MM.1S (cell line): ENCODE measurements at regions not wholly inside any gene's neighbourhood (a gene's known extent, or its start where the extent isn't known, plus 50 kb on each side); places are given as distances from the start of the nearest gene placed in this dataset.

Experiments
- DNase-seq: peaks from one replicate; pipeline ENCODE4 v3.0.0-alpha.2; 2015
- H2AFZ ChIP-seq: fragments of 300-600 bp; sonication (generic); 2 replicates; pipeline ENCODE4 v1.6.0; 2016; ENCODE audit warnings: antibody characterized with exemption, low read length
- H3F3A ChIP-seq: fragments of 300-600 bp; sonication (generic); 2 replicates; pipeline ENCODE4 v1.6.1; 2016; ENCODE audit warnings: mild to moderate bottlenecking, antibody characterized with exemption, low read length, moderate library complexity, mixed read lengths; ENCODE audit not compliant: insufficient read depth
- H3K27ac ChIP-seq: fragments of 300-600 bp; sonication (generic); 2 replicates; pipeline ENCODE4 v1.5.1; 2016; ENCODE audit warnings: mild to moderate bottlenecking, low read length
- H3K27me3 ChIP-seq: fragments of 300-600 bp; sonication (generic); replicated peaks from 2 replicates; pipeline ENCODE4 v1.6.0; 2016; ENCODE audit warnings: low read length; ENCODE audit not compliant: insufficient read depth
- H3K36me3 ChIP-seq: fragments of 300-600 bp; sonication (generic); replicated peaks from 2 replicates; pipeline ENCODE4 v1.6.1; 2016; ENCODE audit warnings: mild to moderate bottlenecking, low read length, mixed read lengths; ENCODE audit not compliant: insufficient read depth
- H3K4me1 ChIP-seq: fragments of 300-600 bp; sonication (generic); 2 replicates; pipeline ENCODE4 v1.6.1; 2016; ENCODE audit warnings: low read length, mixed read lengths
- H3K4me2 ChIP-seq: fragments of 300-600 bp; sonication (generic); 2 replicates; pipeline ENCODE4 v1.6.0; 2016; ENCODE audit warnings: low read depth, low read length
- H3K4me3 ChIP-seq: fragments of 300-600 bp; sonication (generic); 2 replicates; pipeline ENCODE4 v1.5.1; 2016; ENCODE audit warnings: low read length, mixed read lengths
- H3K79me2 ChIP-seq: fragments of 300-600 bp; sonication (generic); 2 replicates; pipeline ENCODE4 v1.6.1; 2016; ENCODE audit warnings: mixed run types, low read length, mixed read lengths
- H3K9ac ChIP-seq: fragments of 300-600 bp; sonication (generic); 2 replicates; pipeline ENCODE4 v1.6.1; 2016; ENCODE audit warnings: low read length, mixed read lengths
- H3K9me2 ChIP-seq: fragments of 300-600 bp; sonication (generic); replicated peaks from 2 replicates; pipeline ENCODE4 v1.6.1; 2016; ENCODE audit warnings: mild to moderate bottlenecking, low read length, mixed read lengths; ENCODE audit not compliant: insufficient read depth
- H3K9me3 ChIP-seq: fragments of 300-600 bp; sonication (generic); replicated peaks from 2 replicates; pipeline ENCODE4 v1.6.1; 2016; ENCODE audit warnings: mild to moderate bottlenecking, low read length, mixed read lengths; ENCODE audit not compliant: insufficient read depth
- H4K20me1 ChIP-seq: fragments of 300-600 bp; sonication (generic); 2 replicates; pipeline ENCODE4 v1.6.1; 2016; ENCODE audit warnings: mild to moderate bottlenecking, low read length, moderate library complexity, mixed read lengths; ENCODE audit not compliant: insufficient read depth
- EZH2 ChIP-seq: fragments of 300-600 bp; sonication (generic); optimal IDR thresholded peaks from 2 replicates; pipeline ENCODE3; 2017; ENCODE audit warnings: low read depth, mild to moderate bottlenecking, antibody characterized with exemption, low read length, mixed read lengths
- EZH2phosphoT487 ChIP-seq: fragments of 300-600 bp; sonication (generic); IDR thresholded peaks from 2 replicates; pipeline ENCODE4 v1.6.1; 2018; ENCODE audit warnings: antibody characterized with exemption, low read length
- TF ChIP-seq, protein P1 (sequence below): fragments of 300-600 bp; sonication (generic); IDR thresholded peaks from 2 replicates; pipeline ENCODE4 v1.5.1; 2016; ENCODE audit warnings: antibody characterized with exemption, low read length, mixed read lengths

- H3K9ac ChIP-seq, result no peak overlapping the region
- no peak overlapping the region for H3K27ac ChIP-seq
- H3K27me3 ChIP-seq, result no peaks in the 10 kb centered on the region
- no peaks in the 10 kb centered on the region for H3K9me2 ChIP-seq
- no peak overlapping the region for H2AFZ ChIP-seq
- no peaks in the 10 kb centered on the region for H3K79me2 ChIP-seq
- TF ChIP-seq EZH2phosphoT487 (no peak), EZH2 (no peak)
- TF ChIP-seq, protein P1, sequence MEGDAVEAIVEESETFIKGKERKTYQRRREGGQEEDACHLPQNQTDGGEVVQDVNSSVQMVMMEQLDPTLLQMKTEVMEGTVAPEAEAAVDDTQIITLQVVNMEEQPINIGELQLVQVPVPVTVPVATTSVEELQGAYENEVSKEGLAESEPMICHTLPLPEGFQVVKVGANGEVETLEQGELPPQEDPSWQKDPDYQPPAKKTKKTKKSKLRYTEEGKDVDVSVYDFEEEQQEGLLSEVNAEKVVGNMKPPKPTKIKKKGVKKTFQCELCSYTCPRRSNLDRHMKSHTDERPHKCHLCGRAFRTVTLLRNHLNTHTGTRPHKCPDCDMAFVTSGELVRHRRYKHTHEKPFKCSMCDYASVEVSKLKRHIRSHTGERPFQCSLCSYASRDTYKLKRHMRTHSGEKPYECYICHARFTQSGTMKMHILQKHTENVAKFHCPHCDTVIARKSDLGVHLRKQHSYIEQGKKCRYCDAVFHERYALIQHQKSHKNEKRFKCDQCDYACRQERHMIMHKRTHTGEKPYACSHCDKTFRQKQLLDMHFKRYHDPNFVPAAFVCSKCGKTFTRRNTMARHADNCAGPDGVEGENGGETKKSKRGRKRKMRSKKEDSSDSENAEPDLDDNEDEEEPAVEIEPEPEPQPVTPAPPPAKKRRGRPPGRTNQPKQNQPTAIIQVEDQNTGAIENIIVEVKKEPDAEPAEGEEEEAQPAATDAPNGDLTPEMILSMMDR, result no peak
- peaks cover 13% of the 10 kb centered on the region for H3K4me1 ChIP-seq
- DNase-seq, result no peak
- H4K20me1 ChIP-seq, result no peaks in the 10 kb centered on the region
- no peak overlapping the region for H3K4me2 ChIP-seq
- no peaks in the 10 kb centered on the region for H3F3A ChIP-seq
- H3K4me3 ChIP-seq, result no peak overlapping the region
- no peaks in the 10 kb centered on the region for H3K36me3 ChIP-seq
- no peaks in the 10 kb centered on the region for H3K9me3 ChIP-seq
These were observed 981.8 kb downstream of the TBC1D32 start for GRCh38 chr6:120352491-120352890.

- no peaks in the 10 kb centered on the region for H3F3A ChIP-seq
- H2AFZ ChIP-seq, result no peak overlapping the region
- TF ChIP-seq, protein P1, result no peak
- TF ChIP-seq EZH2, result no peak
- no peak for TF ChIP-seq EZH2phosphoT487
- H3K36me3 ChIP-seq, result no peaks in the 10 kb centered on the region
- no peaks in the 10 kb centered on the region for H3K79me2 ChIP-seq
- H3K27ac ChIP-seq, result no peak overlapping the region
- H3K4me2 ChIP-seq, result no peak overlapping the region
- no peak overlapping the region for H3K9ac ChIP-seq
- no peak for DNase-seq
- no peaks in the 10 kb centered on the region for H3K9me3 ChIP-seq
- H4K20me1 ChIP-seq, result no peaks in the 10 kb centered on the region
- no peaks in the 10 kb centered on the region for H3K9me2 ChIP-seq
- no peaks in the 10 kb centered on the region for H3K27me3 ChIP-seq
- H3K4me3 ChIP-seq, result no peak overlapping the region
- 0 out of 2 replicates have a peak, but pooled peaks cover under 1% of the 10 kb centered on the region for H3K4me1 ChIP-seq
These were observed 985.4 kb downstream of the TBC1D32 start for GRCh38 chr6:120348926-120349325.

DNA sequence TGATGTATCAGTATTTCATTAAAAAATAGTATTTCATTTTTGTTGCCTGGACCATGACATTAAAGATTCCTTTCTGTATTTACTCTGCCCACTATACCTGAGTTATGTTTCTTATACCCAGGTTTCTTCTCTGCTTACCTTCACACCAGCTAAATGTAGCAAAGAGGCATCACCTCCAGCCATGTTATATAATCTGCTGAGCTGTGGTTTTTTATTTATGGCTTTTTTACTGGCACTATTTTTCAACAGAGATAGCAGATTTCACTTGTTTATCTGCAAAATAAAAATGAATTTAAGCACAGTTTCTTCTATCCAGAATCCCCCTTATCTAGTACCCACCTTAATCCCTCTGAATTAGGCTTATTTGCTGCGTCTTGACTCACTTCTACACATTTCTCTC lies 979.0 kb upstream of the MAN1A1 start:
- Histone ChIP-seq H3K79me2 (no peaks in the 10 kb centered on the region), H3K9me2 (no peaks in the 10 kb centered on the region), H3K4me2 (no peak overlapping the region), H2AFZ (no peak overlapping the region), H3K4me3 (no peak overlapping the region), H3F3A (no peaks in the 10 kb centered on the region), H3K9me3 (no peaks in the 10 kb centered on the region), H3K27me3 (no peaks in the 10 kb centered on the region), H3K4me1 (no peaks in the 10 kb centered on the region), H3K9ac (no peak overlapping the region), H3K27ac (no peak overlapping the region), H3K36me3 (no peaks in the 10 kb centered on the region), H4K20me1 (no peaks in the 10 kb centered on the region)
- DNase-seq, result no peak
- TF ChIP-seq EZH2 (no peak), EZH2phosphoT487 (no peak)
- TF ChIP-seq, protein P1, result no peak
